Fibroblast of lung (primary cell): ENCODE measurements at regions not wholly inside any gene's neighbourhood (a gene's known extent, or its start where the extent isn't known, plus 50 kb on each side); places are given as distances from the start of the nearest gene placed in this dataset.

ENCODE experiments used
- CTCF ChIP-seq, 2 donors: IDR thresholded peaks in 1 of 2; conservative IDR thresholded peaks in 1 of 2; 1 replicate in 1 of 2; 2 replicates in 1 of 2; pipeline ENCODE4 v1.5.1; 2011 to 2012; ENCODE audit warnings: low read length in 2 of 2, control low read depth in 1 of 2, inconsistent platforms in 1 of 2, low read depth in 1 of 2, mild to moderate bottlenecking in 1 of 2
- EZH2 ChIP-seq: IDR thresholded peaks from 2 replicates; pipeline ENCODE4 v1.5.1; 2012; ENCODE audit warnings: low read length, control low read depth, mild to moderate bottlenecking; ENCODE audit errors: missing control alignments

- TF ChIP-seq CTCF (conservative IDR thresholded peaks at IDR 0.05 in 1 of 2, IDR thresholded peaks at IDR 0.05 in 1 of 2; ENCODE audit: low read depth in 1 of 2, low read length in 2 of 2) (no peak), EZH2 (no peak)
Observed at GRCh38 chr16:63230421-63231040, 1194.3 kb upstream of the CDH8 start.
